GM12872 (cell line): ENCODE measurements at regions not wholly inside any gene's neighbourhood (a gene's known extent, or its start where the extent isn't known, plus 50 kb on each side); places are given as distances from the start of the nearest gene placed in this dataset.

Experiments
- CTCF ChIP-seq: IDR thresholded peaks from 3 replicates; pipeline ENCODE4 v1.5.1; 2011; ENCODE audit warnings: low read depth, mild to moderate bottlenecking, low read length, moderate library complexity; ENCODE audit not compliant: insufficient read depth

GRCh38 chr17:70916469-70916868, 747.1 kb downstream of the KCNJ2 start:
- TF ChIP-seq CTCF, result no peak

GRCh38 chr17:70919241-70919640, 749.9 kb downstream of the KCNJ2 start:
- no peak for TF ChIP-seq CTCF

- no peak for TF ChIP-seq CTCF
Observed at GRCh38 chr17:70920416-70920815, 751.1 kb downstream of the KCNJ2 start.

- no peak for TF ChIP-seq CTCF
Observed at GRCh38 chr17:70922268-70922667, 752.9 kb downstream of the KCNJ2 start.

GRCh38 chr17:70924776-70925175, 755.4 kb downstream of the KCNJ2 start:
- no peak for TF ChIP-seq CTCF

GRCh38 chr17:70929226-70929625, 759.9 kb downstream of the KCNJ2 start:
- TF ChIP-seq CTCF, result no peak

- no peak for TF ChIP-seq CTCF
Observed at GRCh38 chr17:70934231-70934630, 764.9 kb downstream of the KCNJ2 start.

- TF ChIP-seq CTCF, result no peak
Observed at GRCh38 chr17:70934835-70935234, 765.5 kb downstream of the KCNJ2 start.
